IMR-90 (cell line): ENCODE measurements at regions not wholly inside any gene's neighbourhood (a gene's known extent, or its start where the extent isn't known, plus 50 kb on each side); places are given as distances from the start of the nearest gene placed in this dataset.

Experiments
- ATAC-seq: fragments of 200-7000 bp; cut with Tn5 transposase; 2 replicates; pipeline ENCODE4 v1.9.1; 2020; ENCODE audit warnings: low read depth, mild to moderate bottlenecking, moderate library complexity
- BruUV-seq: library from RNA; stranded (reverse); fragments of 400-500 nt; replicated peaks from 2 replicates; lab custom pipeline; 2021; lab: Mats Ljungman, UMichigan
- CTCF ChIA-PET: fragments of 300-600 bp; formaldehyde crosslinking; extraction: SDS; loops from one replicate; lab custom pipeline; 2021; ENCODE audit warnings: antibody characterized with exemption; lab: Yijun Ruan, JAX
- POLR2A ChIA-PET: fragments of 300-600 bp; sonication (Branson Sonifier 250); formaldehyde crosslinking; loops from one replicate; lab custom pipeline; 2022; ENCODE audit warnings: antibody characterized with exemption; ENCODE audit not compliant: unreplicated experiment; lab: Charles Lee
- DNase-seq: peaks from one replicate; pipeline ENCODE4 v3.0.0; 2013
- H2AFZ ChIP-seq: replicated peaks from 2 replicates; pipeline ENCODE3; 2013; ENCODE audit warnings: low read length, mild to moderate bottlenecking; ENCODE audit not compliant: poor library complexity
- H2AK5ac ChIP-seq: 2 replicates; pipeline ENCODE4 v1.6.1; 2013; ENCODE audit warnings: low read depth, low read length, inconsistent platforms
- H2AK9ac ChIP-seq: replicated peaks from 2 replicates; pipeline ENCODE3; 2013; ENCODE audit warnings: mild to moderate bottlenecking, low read depth, low read length, moderate library complexity; ENCODE audit not compliant: poor library complexity
- H2BK120ac ChIP-seq: 2 replicates; pipeline ENCODE4 v1.6.1; 2013; ENCODE audit warnings: low read depth, low read length, inconsistent platforms
- H2BK15ac ChIP-seq: 3 replicates; pipeline ENCODE4 v1.6.1; 2013; ENCODE audit warnings: low read depth, low read length, inconsistent platforms
- H2BK20ac ChIP-seq: 2 replicates; pipeline ENCODE4 v1.6.1; 2013; ENCODE audit warnings: low read depth, mild to moderate bottlenecking, inconsistent platforms, low read length, moderate library complexity
- H2BK5ac ChIP-seq: 2 replicates; pipeline ENCODE4 v1.6.1; 2013; ENCODE audit warnings: mild to moderate bottlenecking, low read depth, low read length, inconsistent platforms; ENCODE audit not compliant: poor library complexity, severe bottlenecking
- H3K14ac ChIP-seq: replicated peaks from 2 replicates; pipeline ENCODE4 v1.6.1; 2013; ENCODE audit warnings: low read depth, low read length, inconsistent platforms
- H3K18ac ChIP-seq: 2 replicates; pipeline ENCODE4 v1.6.1; 2013; ENCODE audit warnings: low read depth, low read length, control low read depth
- H3K23ac ChIP-seq: 2 replicates; pipeline ENCODE4 v1.6.1; 2013; ENCODE audit warnings: low read depth, low read length, inconsistent platforms
- H3K27ac ChIP-seq: 2 replicates; pipeline ENCODE4 v1.5.1; 2013; ENCODE audit warnings: mild to moderate bottlenecking, control low read depth, low read length; ENCODE audit not compliant: insufficient read depth
- H3K27me3 ChIP-seq: 2 replicates; pipeline ENCODE4 v1.6.1; 2013; ENCODE audit warnings: low read length; ENCODE audit not compliant: control insufficient read depth, insufficient read depth
- H3K36me3 ChIP-seq: 2 replicates; pipeline ENCODE4 v1.6.1; 2013; ENCODE audit warnings: low read length, mixed read lengths; ENCODE audit not compliant: control insufficient read depth, insufficient read depth
- H3K4ac ChIP-seq: 2 replicates; pipeline ENCODE4 v1.6.1; 2013; ENCODE audit warnings: low read depth, low read length, inconsistent platforms
- H3K4me1 ChIP-seq: 2 replicates; pipeline ENCODE4 v1.6.1; 2013; ENCODE audit warnings: low read length, mixed read lengths; ENCODE audit not compliant: control insufficient read depth, insufficient read depth
- H3K4me2 ChIP-seq: 2 replicates; pipeline ENCODE4 v1.6.1; 2013; ENCODE audit warnings: low read depth, mild to moderate bottlenecking, control low read depth, low read length, moderate library complexity
- H3K4me3 ChIP-seq: 2 replicates; pipeline ENCODE4 v1.5.1; 2013; ENCODE audit warnings: low read depth, mild to moderate bottlenecking, control low read depth, low read length, moderate library complexity; ENCODE audit not compliant: insufficient read depth
- H3K56ac ChIP-seq: 2 replicates; pipeline ENCODE4 v1.6.1; 2013; ENCODE audit warnings: low read length, inconsistent platforms; ENCODE audit not compliant: insufficient read depth; ENCODE audit errors: extremely low read depth
- H3K79me1 ChIP-seq, 2 experiments: 2 replicates each; pipeline ENCODE4 v1.6.1; 2013; ENCODE audit warnings: low read length in 2 of 2, inconsistent platforms in 1 of 2, low read depth in 1 of 2
- H3K9ac ChIP-seq: 2 replicates; pipeline ENCODE4 v1.6.1; 2013; ENCODE audit warnings: low read depth, low read length, control low read depth
- H3K9me1 ChIP-seq: 2 replicates; pipeline ENCODE4 v1.6.1; 2013; ENCODE audit warnings: low read length, inconsistent platforms; ENCODE audit not compliant: insufficient read depth
- H3K9me3 ChIP-seq: 2 replicates; pipeline ENCODE4 v1.6.1; 2013; ENCODE audit warnings: low read length; ENCODE audit not compliant: control insufficient read depth, insufficient read depth
- H4K20me1 ChIP-seq: 2 replicates; pipeline ENCODE4 v1.6.1; 2013; ENCODE audit warnings: low read length, inconsistent platforms; ENCODE audit not compliant: insufficient read depth
- H4K5ac ChIP-seq: 2 replicates; pipeline ENCODE4 v1.6.1; 2013; ENCODE audit warnings: mild to moderate bottlenecking, low read depth, low read length, control low read depth
- H4K8ac ChIP-seq, 2 experiments: 2 replicates each; pipeline ENCODE4 v1.6.1; 2013; ENCODE audit warnings: low read depth in 2 of 2, low read length in 2 of 2, control low read depth in 1 of 2, inconsistent platforms in 1 of 2
- H4K91ac ChIP-seq: 2 replicates; pipeline ENCODE4 v1.6.1; 2013; ENCODE audit warnings: low read depth, low read length, inconsistent platforms; ENCODE audit not compliant: insufficient read depth
- CTCF ChIP-seq: conservative IDR thresholded peaks from 2 replicates; pipeline ENCODE4 v1.5.1; 2012; ENCODE audit warnings: mild to moderate bottlenecking, low read depth, low read length, improper control_type of control experiment
- FOS ChIP-seq: fragments of 150-350 bp; IDR thresholded peaks from 2 replicates; pipeline ENCODE4 v1.6.1; 2016; ENCODE audit warnings: low read depth, low read length
- MXI1 ChIP-seq: IDR thresholded peaks from 2 replicates; pipeline ENCODE4 v1.6.1; 2012; ENCODE audit warnings: low read depth, mild to moderate bottlenecking, low read length, moderate library complexity, borderline replicate concordance
- NFE2L2 ChIP-seq: fragments of 150-350 bp; IDR thresholded peaks from 2 replicates; pipeline ENCODE4 v1.6.1; 2016; ENCODE audit warnings: low read depth, mild to moderate bottlenecking, low read length
- RAD21 ChIP-seq: IDR thresholded peaks from 2 replicates; pipeline ENCODE4 v1.6.1; 2012; ENCODE audit warnings: low read length, improper control_type of control experiment
- RCOR1 ChIP-seq: IDR thresholded peaks from 2 replicates; pipeline ENCODE4 v1.6.1; 2012; ENCODE audit warnings: mild to moderate bottlenecking, low read length, improper control_type of control experiment; ENCODE audit not compliant: insufficient replicate concordance
- SMC3 ChIP-seq: fragments of 150-350 bp; IDR thresholded peaks from 2 replicates; pipeline ENCODE4 v1.6.1; 2016; ENCODE audit warnings: low read depth, mild to moderate bottlenecking, antibody characterized with exemption, low read length, moderate library complexity
- WGBS, 2 experiments: methylation state at CpG; one replicate each; pipeline versions ENCODE4 v1.1.5 to v1.1.7; 2013; ENCODE audit warnings: missing lambda C conversion rate in 2 of 2; ENCODE audit not compliant: insufficient read length in 1 of 2; ENCODE audit errors: extremely low coverage in 2 of 2; 5-methylcytosine and 5-hydroxymethylcytosine counted together
- dilution Hi-C: fragments of 300-500 bp; cut with HindIII; formaldehyde crosslinking; loops from one replicate; pipeline ENCODE4 v1.14.3; 2018; ENCODE audit warnings: low sequenced_read_pairs; ENCODE audit not compliant: unreplicated experiment
- in situ Hi-C: fragments of 300-500 bp; cut with MboI; formaldehyde crosslinking; loops from 3 replicates; pipeline ENCODE4 v1.14.3; 2019; ENCODE audit warnings: low sequenced_read_pairs, inconsistent platforms, mixed read lengths
- intact Hi-C: fragments of 100-400 bp; cut with micrococcal nuclease; formaldehyde crosslinking; loops from 2 replicates; pipeline ENCODE4 v1.10.0; 2022

GRCh38 chr12:114026805-114027204, 60.7 kb upstream of the RBM19 start:
- H3K79me1 ChIP-seq: no peaks in the 10 kb centered on the region
- no peaks in the 10 kb centered on the region for H3K36me3 ChIP-seq
- CTCF ChIA-PET: no interaction called here
- intact Hi-C loops: no loop called here
- no peak overlapping the region for H2BK120ac ChIP-seq
- H2AK5ac ChIP-seq: no peak overlapping the region
- no peak overlapping the region for H3K56ac ChIP-seq
- no peak overlapping the region for H3K4me3 ChIP-seq
- peaks cover 1% of the 10 kb centered on the region; the same call in 1 of the 2 replicates for H3K27me3 ChIP-seq
- H3K4me2 ChIP-seq: no peak overlapping the region
- no peak overlapping the region for H3K14ac ChIP-seq
- H3K27ac ChIP-seq: no peak overlapping the region
- no peaks in the 10 kb centered on the region for H3K4me1 ChIP-seq
- in situ Hi-C loops: no loop called here
- WGBS, 2 experiments: 100% methylated on average over 1 of the region's 4 CpGs; no CpG with 5 or more reads in 1 of the 2 experiments
- H2AK9ac ChIP-seq: no peak overlapping the region
- no peak overlapping the region for H4K91ac ChIP-seq
- H3K23ac ChIP-seq: no peak overlapping the region
- POLR2A ChIA-PET: no interaction called here
- H3K9me3 ChIP-seq: no peaks in the 10 kb centered on the region
- no peak overlapping the region for H2BK20ac ChIP-seq
- BruUV-seq: no TSS peak
- no peak overlapping the region for H2AFZ ChIP-seq
- no peak overlapping the region for H4K8ac ChIP-seq
- DNase-seq (no peak), ATAC-seq (no peak)
- no peaks in the 10 kb centered on the region for H4K20me1 ChIP-seq
- no peaks in the 10 kb centered on the region for H3K9me1 ChIP-seq
- H3K18ac ChIP-seq: no peak overlapping the region
- H2BK5ac ChIP-seq: no peak overlapping the region
- no peak overlapping the region for H4K5ac ChIP-seq
- H3K4ac ChIP-seq: no peak overlapping the region
- H3K9ac ChIP-seq: no peak overlapping the region
- no peak overlapping the region for H2BK15ac ChIP-seq
- dilution Hi-C loops: no loop called here
- TF ChIP-seq RAD21: no peak
- TF ChIP-seq CTCF: no peak
- TF ChIP-seq RCOR1: no peak
- TF ChIP-seq NFE2L2: no peak
- no peak for TF ChIP-seq FOS
- no peak for TF ChIP-seq SMC3
- TF ChIP-seq MXI1: no peak
